ENCODE measurements at regions not wholly inside any gene's neighbourhood (a gene's known extent, or its start where the extent isn't known, plus 50 kb on each side); places are given as distances from the start of the nearest gene placed in this dataset.

GRCh38 chr15:31456354-31457060 is 129.9 kb downstream of the KLF13 start:
- no peak for DNase-seq (ENCODE audit: low read depth)

- no peak for DNase-seq (ENCODE audit: low read depth)
These were observed 130.5 kb downstream of the KLF13 start for GRCh38 chr15:31457161-31457560.

- DNase-seq (ENCODE audit: low read depth): no peak
These were observed 131.2 kb downstream of the KLF13 start for GRCh38 chr15:31457631-31458526.

GRCh38 chr15:31458596-31459399 is 132.2 kb downstream of the KLF13 start:
- DNase-seq (ENCODE audit: low read depth): no peak

DNA sequence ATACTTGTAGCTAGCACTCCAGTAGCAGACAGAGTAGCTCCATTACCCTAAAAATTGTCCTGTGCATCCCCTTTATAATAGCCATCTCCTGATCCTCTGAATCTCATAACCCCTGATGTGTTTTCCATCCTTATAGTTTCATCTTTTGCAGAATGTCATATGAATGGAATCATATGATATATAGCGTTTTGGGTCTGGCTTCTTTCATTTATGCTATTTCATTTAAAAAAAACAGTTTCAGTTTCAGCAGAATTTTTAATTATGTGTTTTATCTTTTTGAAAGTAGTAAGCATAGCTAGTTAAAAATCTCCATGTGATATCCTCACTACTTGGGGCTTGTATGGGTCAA is 132.7 kb downstream of the KLF13 start:
- DNase-seq (ENCODE audit: low read depth): no peak

GRCh38 chr15:31461375-31461774 is 134.7 kb downstream of the KLF13 start:
- DNase-seq (ENCODE audit: low read depth): no peak

- DNase-seq (ENCODE audit: low read depth): no peak
These were observed 135.4 kb downstream of the KLF13 start for GRCh38 chr15:31461911-31462480.

- no peak for DNase-seq (ENCODE audit: low read depth)
These were observed 137.0 kb downstream of the KLF13 start for GRCh38 chr15:31463521-31464102.

DNA sequence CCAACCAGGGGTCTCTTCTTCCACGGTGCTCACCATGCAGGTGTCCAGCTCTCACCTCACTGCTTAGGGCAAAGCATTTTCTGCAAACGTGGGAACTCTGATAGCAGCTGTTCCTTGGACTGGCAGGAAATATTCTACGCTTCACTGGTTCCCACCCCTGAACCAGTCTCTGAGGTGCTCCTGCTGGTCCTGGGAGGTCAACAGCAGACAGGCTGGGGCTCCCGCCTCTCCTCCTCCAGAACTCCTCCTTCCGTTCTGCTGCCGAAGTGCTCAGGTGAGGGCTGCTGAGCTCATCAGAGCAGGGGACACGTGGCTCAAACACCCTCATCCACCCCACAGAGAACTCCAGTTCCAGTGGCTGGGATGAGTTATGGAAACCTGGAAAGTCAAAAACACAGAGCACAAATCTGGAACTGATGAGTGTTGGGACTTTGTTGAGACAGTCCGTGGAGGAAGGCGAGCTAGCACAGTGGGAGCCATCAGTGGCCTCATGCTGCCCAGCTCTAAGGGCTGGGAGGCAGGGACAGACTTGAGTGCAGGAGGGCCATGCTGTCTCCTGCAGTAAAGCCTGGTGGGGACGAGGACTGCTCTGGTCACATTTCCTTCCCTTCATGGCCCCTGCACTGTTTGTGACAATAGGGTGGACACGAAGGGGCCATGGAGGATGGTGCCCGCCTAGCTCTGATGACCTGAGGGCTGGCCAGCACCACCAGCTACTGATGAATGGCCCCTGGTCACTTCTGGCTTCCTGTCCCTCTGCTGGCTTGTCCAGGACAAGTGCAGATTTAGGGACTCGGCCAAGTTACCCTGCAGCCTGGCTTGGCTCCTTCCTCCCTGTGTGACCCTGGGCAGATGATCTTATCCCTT is 137.8 kb downstream of the KLF13 start:
- DNase-seq (ENCODE audit: low read depth): no peak

GRCh38 chr15:31465083-31465955 is 138.7 kb downstream of the KLF13 start:
- DNase-seq (ENCODE audit: low read depth): no peak

- no peak for DNase-seq (ENCODE audit: low read depth)
These were observed 140.7 kb downstream of the KLF13 start for GRCh38 chr15:31467361-31467760.

DNA sequence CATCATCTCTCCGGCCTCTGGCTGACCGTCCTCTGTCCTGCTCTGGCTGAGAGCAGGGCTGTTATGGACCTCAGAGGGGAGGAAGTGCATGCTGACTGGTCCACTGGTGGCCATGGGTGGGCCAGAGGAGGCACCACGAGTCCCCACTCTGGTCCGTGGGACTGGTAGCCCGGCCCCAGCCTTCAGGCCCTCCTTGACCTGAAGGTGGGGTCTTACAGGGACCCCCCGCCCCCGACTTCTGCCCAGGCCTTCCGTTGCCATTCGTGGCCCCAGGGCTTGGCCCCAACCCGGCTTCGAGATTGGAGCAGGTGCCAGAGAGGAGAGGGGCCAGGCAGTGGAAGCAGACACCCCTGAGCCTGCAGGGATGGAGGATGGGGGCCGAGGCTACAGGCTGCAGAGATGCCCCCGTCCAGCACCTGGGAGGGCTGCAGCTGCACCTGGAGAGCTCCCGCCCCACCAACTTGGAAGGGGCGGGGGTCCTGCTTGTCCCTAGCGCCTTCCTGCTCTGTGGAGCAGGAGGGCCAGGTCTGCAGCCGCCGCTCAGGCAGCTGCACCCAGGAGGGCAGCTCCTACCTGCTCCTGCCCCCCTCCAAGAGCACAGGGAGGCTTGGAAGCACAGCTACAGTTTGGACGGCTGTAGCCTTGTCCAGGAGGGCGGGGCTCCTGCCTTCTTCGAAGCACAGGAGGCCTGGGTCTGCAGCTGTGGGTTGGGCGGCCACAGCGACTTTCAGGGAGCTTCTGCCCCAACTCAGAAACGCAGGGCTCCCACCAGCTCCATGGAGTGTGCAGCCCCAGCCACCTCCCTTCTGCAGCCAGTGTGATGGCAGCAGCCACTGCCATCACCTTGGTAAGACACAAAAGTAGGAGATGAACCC is 142.5 kb downstream of the KLF13 start:
- no peak for DNase-seq (ENCODE audit: low read depth)

GRCh38 chr15:31469786-31470525 is 143.3 kb downstream of the KLF13 start:
- DNase-seq (ENCODE audit: low read depth): no peak

- DNase-seq (ENCODE audit: low read depth): no peak
These were observed 144.1 kb downstream of the KLF13 start for GRCh38 chr15:31470756-31471155.

DNA sequence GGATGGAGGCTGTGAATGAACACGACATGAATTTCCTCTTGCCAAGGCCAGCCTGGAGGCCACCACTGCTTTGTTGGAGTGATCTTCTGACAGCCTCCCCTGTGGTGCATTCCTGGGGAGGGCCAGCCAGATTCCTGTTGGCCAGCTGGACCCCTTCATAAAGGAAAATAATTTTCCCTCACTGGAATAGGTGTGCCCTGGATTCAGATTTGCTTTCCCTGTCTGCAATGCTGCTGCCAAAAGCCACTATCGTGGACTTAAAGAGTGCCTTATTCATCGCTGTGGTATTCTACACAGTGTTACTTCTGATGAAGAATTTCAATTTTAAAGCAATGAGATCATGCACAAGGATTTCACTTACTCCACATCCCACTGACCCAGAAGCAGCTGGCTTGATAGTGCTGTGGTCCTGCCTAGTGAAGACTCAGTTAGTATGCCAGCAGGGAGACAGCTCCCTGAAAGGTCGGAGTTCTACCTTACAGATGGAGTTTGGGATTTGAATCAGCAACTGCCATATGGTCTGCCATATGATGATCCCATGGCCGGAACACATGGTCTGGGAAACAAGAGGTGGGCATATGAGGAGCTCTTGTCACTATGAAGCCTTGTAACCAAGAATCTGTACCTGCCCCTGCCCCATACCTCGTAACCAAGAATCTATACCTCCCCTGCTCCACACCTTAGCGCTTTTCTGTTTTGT is 145.2 kb downstream of the KLF13 start:
- no peak for DNase-seq (ENCODE audit: low read depth)

DNA sequence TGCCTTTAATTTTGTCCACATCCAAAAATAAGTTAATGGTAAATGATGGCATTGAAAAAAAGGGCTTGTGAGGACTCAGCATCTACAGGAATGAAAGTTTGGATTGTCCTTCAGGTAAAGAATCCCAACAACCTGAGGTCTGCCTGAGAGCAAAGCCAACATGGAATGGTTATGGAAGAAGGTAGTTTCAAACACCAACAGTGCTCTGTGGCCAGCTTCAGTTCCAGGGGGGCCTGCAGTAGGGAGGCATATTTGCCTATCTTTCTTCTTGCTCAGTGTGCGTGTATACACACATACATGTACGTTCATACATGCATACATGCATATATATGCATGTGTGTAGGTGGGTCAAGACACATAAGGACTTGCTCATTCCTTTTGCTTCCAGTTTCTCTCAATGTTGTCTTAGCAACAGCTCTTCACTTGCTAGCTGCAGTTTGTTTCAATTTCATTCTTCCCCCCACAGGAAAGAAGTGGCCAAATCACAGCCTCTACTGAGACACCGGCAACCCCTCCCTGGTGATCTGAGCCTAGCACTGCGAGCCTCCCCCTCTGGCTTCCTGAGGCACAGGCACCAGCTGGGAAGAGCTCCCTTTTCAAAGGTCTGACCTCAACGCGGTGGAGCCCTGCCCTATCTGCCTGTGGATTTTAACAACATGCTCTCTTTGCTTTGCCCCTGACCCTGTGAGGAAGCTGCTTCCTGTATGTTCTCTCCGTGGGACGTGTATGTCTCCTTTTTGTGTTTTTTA is 146.2 kb downstream of the KLF13 start:
- no peak for DNase-seq (ENCODE audit: low read depth)

Measured in activated T-helper 1 cell treated with Interleukin-2 at 50 U/mL for 16 hours (primary cell).